GM12864 (cell line): ENCODE measurements at regions not wholly inside any gene's neighbourhood (a gene's known extent, or its start where the extent isn't known, plus 50 kb on each side); places are given as distances from the start of the nearest gene placed in this dataset.

ENCODE experiments used
- DNase-seq: peaks from one replicate; pipeline ENCODE4 v3.0.0-alpha.2; 2011; ENCODE audit warnings: low read depth
- H3K4me3 ChIP-seq: 2 replicates; pipeline ENCODE4 v1.5.1; 2011; ENCODE audit warnings: mild to moderate bottlenecking, low read depth, low read length, control low read depth
- TF ChIP-seq, protein P1 (sequence below): IDR thresholded peaks from 2 replicates; pipeline ENCODE4 v1.5.1; 2011; ENCODE audit warnings: low read depth, mild to moderate bottlenecking, moderate library complexity, low read length, control low read depth, inconsistent platforms; ENCODE audit errors: missing control alignments

DNA sequence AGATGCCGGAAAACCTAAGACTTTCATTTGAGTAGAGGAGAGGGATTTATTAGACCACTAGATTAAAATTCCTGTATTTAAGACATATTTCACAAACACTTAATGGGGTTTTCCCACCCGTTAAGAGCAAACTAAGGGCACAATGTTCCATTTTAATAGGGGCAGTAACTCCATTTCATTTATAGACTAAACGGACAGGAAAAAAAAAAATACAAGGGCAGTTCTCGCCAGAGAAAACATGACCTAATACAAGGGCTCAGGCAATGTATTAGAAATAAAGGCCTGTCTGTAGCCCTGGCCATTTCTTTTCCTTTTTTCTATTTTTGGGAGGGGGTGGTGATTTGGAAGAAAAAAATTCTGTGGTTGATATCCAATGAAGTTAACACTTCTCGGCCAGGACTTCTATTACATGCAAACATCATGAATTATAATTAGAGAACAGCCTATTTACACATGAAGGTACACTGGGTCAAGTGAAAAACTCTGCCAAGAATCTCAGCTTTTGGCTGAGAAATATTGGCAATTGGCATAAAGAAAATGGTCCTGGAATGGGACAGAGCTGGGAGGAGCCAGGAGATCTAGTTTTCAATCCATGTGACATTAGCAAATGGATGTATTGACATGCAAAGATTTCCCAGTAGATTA, 641.1 kb upstream of the TBX3 start:
- no peak overlapping the region for H3K4me3 ChIP-seq

DNA sequence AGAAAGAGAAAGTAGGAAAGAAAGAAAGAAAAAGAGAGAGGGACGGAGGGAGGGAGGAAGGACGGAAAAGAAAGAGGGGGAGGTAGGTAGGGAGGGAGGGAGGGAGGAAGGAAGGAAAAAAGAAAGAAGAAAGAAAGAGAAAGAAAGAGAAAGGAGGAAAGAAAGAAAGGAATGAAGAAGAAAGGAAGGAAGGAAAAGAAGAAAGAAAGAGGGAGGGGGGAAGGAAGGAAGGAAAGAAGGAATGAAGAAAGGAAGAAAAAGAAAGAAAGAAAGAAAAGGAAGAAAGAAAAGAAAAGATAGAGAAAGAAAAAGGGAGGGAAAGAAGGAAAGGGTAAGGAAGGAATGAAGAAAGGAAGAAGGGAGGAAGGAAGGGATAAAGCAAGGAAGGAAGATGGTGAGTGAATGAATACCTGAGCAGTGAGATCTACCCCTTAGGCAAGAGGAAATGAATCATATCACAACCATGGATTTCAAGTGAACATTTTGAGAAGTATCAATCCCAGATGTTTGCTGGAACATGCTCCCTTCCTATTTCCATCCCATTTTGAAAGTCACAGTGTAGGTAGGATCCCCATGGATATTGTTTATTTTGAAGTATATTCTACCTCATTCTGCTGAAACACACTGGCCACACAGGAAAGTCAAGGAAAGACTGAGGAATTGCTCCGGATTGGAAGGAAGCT, 639.4 kb upstream of the TBX3 start:
- no peak overlapping the region for H3K4me3 ChIP-seq
- TF ChIP-seq, protein P1, sequence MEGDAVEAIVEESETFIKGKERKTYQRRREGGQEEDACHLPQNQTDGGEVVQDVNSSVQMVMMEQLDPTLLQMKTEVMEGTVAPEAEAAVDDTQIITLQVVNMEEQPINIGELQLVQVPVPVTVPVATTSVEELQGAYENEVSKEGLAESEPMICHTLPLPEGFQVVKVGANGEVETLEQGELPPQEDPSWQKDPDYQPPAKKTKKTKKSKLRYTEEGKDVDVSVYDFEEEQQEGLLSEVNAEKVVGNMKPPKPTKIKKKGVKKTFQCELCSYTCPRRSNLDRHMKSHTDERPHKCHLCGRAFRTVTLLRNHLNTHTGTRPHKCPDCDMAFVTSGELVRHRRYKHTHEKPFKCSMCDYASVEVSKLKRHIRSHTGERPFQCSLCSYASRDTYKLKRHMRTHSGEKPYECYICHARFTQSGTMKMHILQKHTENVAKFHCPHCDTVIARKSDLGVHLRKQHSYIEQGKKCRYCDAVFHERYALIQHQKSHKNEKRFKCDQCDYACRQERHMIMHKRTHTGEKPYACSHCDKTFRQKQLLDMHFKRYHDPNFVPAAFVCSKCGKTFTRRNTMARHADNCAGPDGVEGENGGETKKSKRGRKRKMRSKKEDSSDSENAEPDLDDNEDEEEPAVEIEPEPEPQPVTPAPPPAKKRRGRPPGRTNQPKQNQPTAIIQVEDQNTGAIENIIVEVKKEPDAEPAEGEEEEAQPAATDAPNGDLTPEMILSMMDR: no peak
- DNase-seq: no peak

More for the DNA sequence above, 641.1 kb upstream of the TBX3 start:
- TF ChIP-seq, protein P1: no peak
- no peak for DNase-seq

DNA sequence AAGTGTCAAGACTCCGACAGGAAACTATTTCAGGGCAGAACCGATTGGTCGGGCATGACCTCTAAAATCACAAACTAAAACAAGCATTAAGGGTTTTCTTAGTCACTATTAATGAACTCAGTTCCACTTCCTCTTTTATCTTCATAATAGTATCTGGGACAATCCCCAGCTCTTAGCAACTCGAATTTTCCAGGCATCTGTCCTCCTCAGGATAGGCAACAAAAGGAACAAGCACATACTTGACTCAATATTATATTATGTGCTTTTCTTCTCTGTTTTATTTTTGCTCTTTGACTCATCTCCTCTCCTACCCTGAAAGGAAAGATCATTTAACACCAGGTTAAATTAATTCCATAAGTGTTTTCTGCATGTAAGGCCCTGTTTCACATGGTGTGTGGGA, 638.3 kb upstream of the TBX3 start:
- TF ChIP-seq, protein P1: no peak
- DNase-seq: peak; percentile 50
- no peak overlapping the region for H3K4me3 ChIP-seq

DNA sequence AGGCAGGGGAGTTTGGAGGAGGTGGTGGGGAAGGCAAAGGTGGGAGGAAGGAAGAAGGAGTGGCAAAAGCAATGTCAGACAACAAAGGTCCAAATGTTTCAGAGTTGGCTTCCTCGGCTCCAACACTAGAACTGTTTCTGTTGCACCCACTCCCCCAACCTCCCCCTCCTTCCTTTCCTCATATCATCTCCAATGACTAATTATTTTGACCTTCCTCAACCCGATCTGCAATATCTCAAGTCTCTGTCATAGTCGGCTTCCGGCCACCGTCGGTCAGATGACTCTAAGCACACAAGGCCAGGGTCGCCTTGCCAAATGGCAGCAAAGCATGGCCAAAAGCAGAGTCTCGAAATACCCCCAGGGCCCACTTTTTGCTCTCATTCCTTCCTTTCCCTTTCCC, 637.0 kb upstream of the TBX3 start:
- TF ChIP-seq, protein P1: no peak
- no peak overlapping the region for H3K4me3 ChIP-seq
- no peak for DNase-seq

DNA sequence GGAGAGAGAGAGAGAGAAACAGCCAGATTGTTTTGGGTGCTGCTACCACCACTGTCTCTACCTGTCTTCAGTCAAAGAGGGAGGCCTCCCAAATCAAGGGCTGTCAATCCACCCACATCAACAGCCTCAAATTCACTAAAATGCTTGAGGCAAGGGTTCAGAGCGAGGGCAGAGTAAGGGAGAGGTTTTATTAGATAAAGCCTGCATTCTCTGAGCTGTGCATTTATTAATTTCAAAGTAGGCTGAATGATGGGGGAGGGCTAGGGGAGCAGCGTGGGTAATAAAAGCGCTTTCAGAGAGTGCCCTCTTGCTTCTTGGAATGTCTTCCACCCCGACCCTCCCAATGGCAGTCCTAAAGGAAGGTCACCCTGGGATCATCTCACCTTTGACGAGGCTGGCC, 636.5 kb upstream of the TBX3 start:
- H3K4me3 ChIP-seq: no peak overlapping the region
- DNase-seq: no peak
- TF ChIP-seq, protein P1: no peak

DNA sequence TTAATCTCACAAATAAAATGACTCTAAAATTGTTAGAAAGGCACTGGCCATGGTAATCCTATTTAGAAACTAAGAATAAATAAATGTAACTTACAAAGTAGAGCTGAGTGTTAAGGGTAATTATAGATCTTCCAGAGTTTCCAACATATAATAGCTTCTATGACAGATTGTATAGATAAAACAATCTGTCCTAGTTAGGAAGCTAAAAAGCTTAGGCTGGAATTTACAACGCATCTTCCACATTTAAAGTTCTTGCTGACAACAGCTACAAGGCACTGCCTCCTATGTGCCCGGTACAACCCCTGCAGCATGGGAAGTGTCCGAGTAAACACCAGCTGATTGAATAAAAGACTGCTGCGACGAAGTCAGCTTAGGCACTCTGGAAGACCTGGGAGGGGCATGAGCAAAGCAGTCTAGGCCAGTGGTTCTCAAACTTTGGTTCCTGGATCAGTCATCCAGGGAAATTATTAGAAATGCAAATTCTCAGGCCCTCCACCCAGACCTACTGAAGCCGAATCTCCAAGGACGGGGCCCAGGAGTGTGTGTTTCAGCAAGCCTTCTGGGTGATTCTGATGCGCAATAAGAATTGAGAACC, 635.6 kb upstream of the TBX3 start:
- no peak overlapping the region for H3K4me3 ChIP-seq
- no peak for DNase-seq
- TF ChIP-seq, protein P1: no peak

DNA sequence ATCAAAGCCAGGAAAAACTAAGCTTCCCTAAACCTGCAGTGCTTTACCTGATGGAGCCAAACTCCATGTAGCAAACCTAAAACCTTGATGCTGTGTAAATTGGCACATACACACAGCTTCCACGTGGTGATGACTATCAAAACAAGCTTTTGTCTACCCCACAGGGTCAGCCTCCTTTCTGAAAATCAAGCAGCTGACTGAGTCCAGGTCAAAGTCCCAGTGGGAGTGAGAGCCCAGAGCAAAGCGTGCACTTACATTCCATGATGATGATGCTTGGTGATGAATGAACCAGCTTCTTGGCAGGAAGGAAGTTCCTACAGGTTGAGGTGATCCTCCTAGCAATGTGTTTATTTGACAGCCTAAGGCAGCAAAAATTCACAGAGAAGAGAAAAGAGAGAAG, 630.0 kb upstream of the TBX3 start:
- TF ChIP-seq, protein P1: no peak
- DNase-seq: no peak
- no peak overlapping the region for H3K4me3 ChIP-seq
